HG03045 (cell line): ENCODE measurements at regions not wholly inside any gene's neighbourhood (a gene's known extent, or its start where the extent isn't known, plus 50 kb on each side); places are given as distances from the start of the nearest gene placed in this dataset.

ENCODE experiments used
- ATAC-seq: cut with Tn5 transposase; IDR thresholded peaks from one replicate; pipeline ENCODE4 v1.9.1; 2021; ENCODE audit warnings: mild to moderate bottlenecking, moderate library complexity; ENCODE audit not compliant: unreplicated experiment

- ATAC-seq: no peak
Observed at GRCh38 chr22:47694536-47695130, 932.2 kb downstream of the TBC1D22A start.

- ATAC-seq: no peak
Observed at GRCh38 chr22:47693606-47694005, 931.2 kb downstream of the TBC1D22A start.

- ATAC-seq: no peak
Observed at GRCh38 chr22:47692811-47693210, 930.4 kb downstream of the TBC1D22A start.

- ATAC-seq: no peak
Observed at GRCh38 chr22:47691152-47691895, 928.9 kb downstream of the TBC1D22A start.

- no peak for ATAC-seq
Observed at GRCh38 chr22:47690586-47690985, 928.1 kb downstream of the TBC1D22A start.

GRCh38 chr22:47690166-47690565 is 927.7 kb downstream of the TBC1D22A start:
- no peak for ATAC-seq

GRCh38 chr22:47687776-47688175 is 925.3 kb downstream of the TBC1D22A start:
- no peak for ATAC-seq

GRCh38 chr22:47687346-47687655 is 924.9 kb downstream of the TBC1D22A start:
- ATAC-seq: no peak

GRCh38 chr22:47686594-47687345 is 924.3 kb downstream of the TBC1D22A start:
- ATAC-seq: no peak

GRCh38 chr22:47681411-47682165 is 919.1 kb downstream of the TBC1D22A start:
- ATAC-seq: no peak

- ATAC-seq: no peak
Observed at GRCh38 chr22:47678636-47679287, 916.3 kb downstream of the TBC1D22A start.

GRCh38 chr22:47678048-47678447 is 915.6 kb downstream of the TBC1D22A start:
- ATAC-seq: no peak

GRCh38 chr22:47676685-47677084 is 914.2 kb downstream of the TBC1D22A start:
- no peak for ATAC-seq

- no peak for ATAC-seq
Observed at GRCh38 chr22:47674600-47674999, 912.1 kb downstream of the TBC1D22A start.

- ATAC-seq: no peak
Observed at GRCh38 chr22:47673557-47673956, 911.1 kb downstream of the TBC1D22A start.

- ATAC-seq: no peak
Observed at GRCh38 chr22:47672526-47672925, 910.1 kb downstream of the TBC1D22A start.

- no peak for ATAC-seq
Observed at GRCh38 chr22:47665151-47665550, 902.7 kb downstream of the TBC1D22A start.

- ATAC-seq: no peak
Observed at GRCh38 chr22:47663615-47664605, 901.5 kb downstream of the TBC1D22A start.

GRCh38 chr22:47659467-47660223 is 897.2 kb downstream of the TBC1D22A start:
- no peak for ATAC-seq
